HEK293 (cell line): ENCODE measurements at regions not wholly inside any gene's neighbourhood (a gene's known extent, or its start where the extent isn't known, plus 50 kb on each side); places are given as distances from the start of the nearest gene placed in this dataset.

ENCODE experiments used
- CTCF ChIA-PET: fragments of 350-600 bp; formaldehyde crosslinking; extraction: SDS; loops from one replicate; lab custom pipeline; 2021; ENCODE audit warnings: antibody characterized with exemption; lab: Yijun Ruan, JAX
- POLR2A ChIA-PET: fragments of 300-600 bp; formaldehyde crosslinking; extraction: SDS; loops from one replicate; lab custom pipeline; 2020; ENCODE audit warnings: antibody characterized with exemption, inconsistent platforms; lab: Yijun Ruan, JAX
- H3K27ac ChIP-seq: fragments of 200-500 bp; sonication (Bioruptor generic); 2 replicates; pipeline ENCODE4 v1.5.1; 2014; ENCODE audit warnings: low read depth, low read length, control low read depth, inconsistent platforms; ENCODE audit errors: extremely low read depth
- H3K36me3 ChIP-seq, 2 experiments: fragments of 200-500 bp in 1 of 2; sonication (Bioruptor generic) in 1 of 2; 1 replicate in 1 of 2; 2 replicates in 1 of 2; pipeline ENCODE4 v1.5.1; 2014 to 2017; ENCODE audit warnings: inconsistent platforms in 2 of 2, low read length in 2 of 2; ENCODE audit not compliant: control insufficient read depth in 2 of 2, insufficient read depth in 1 of 2
- H3K4me1 ChIP-seq: fragments of 200-500 bp; sonication (Bioruptor generic); 2 replicates; pipeline ENCODE4 v1.5.1; 2014; ENCODE audit warnings: mild to moderate bottlenecking, low read length, inconsistent platforms; ENCODE audit not compliant: control insufficient read depth, insufficient read depth
- H3K4me3 ChIP-seq: 2 replicates; pipeline ENCODE4 v1.5.1; 2011; ENCODE audit warnings: low read depth, mild to moderate bottlenecking, control low read depth, low read length, moderate library complexity
- H3K9me3 ChIP-seq: fragments of 200-500 bp; sonication (Bioruptor generic); 2 replicates; pipeline ENCODE4 v1.5.1; 2014; ENCODE audit warnings: low read depth, low read length, inconsistent platforms; ENCODE audit not compliant: control insufficient read depth, insufficient read depth
- IKZF3 ChIP-seq: fragments of 450-650 bp; IDR thresholded peaks from 2 replicates; pipeline ENCODE4 v1.5.0; 2018; ENCODE audit warnings: missing biosample characterization, mild to moderate bottlenecking, missing genetic modification characterization, moderate library complexity
- MYNN ChIP-seq: fragments of 450-650 bp; formaldehyde crosslinking; IDR thresholded peaks from 2 replicates; pipeline ENCODE4 v1.5.1; 2016; ENCODE audit warnings: missing biosample characterization, missing genetic modification characterization, borderline replicate concordance
- TCF7L2 ChIP-seq: IDR thresholded peaks from 2 replicates; pipeline ENCODE4 v1.6.1; 2011; ENCODE audit warnings: low read depth, mild to moderate bottlenecking, inconsistent platforms, low read length, moderate library complexity, borderline replicate concordance
- ZBTB21 ChIP-seq: fragments of 450-650 bp; formaldehyde crosslinking; IDR thresholded peaks from 2 replicates; pipeline ENCODE4 v1.5.1; 2017; ENCODE audit warnings: missing biosample characterization, missing genetic modification characterization
- ZFHX2 ChIP-seq: fragments of 450-650 bp; formaldehyde crosslinking; conservative IDR thresholded peaks from 2 replicates; pipeline ENCODE4 v1.5.1; 2016; ENCODE audit warnings: missing biosample characterization, missing genetic modification characterization
- ZFP41 ChIP-seq: fragments of 450-650 bp; formaldehyde crosslinking; IDR thresholded peaks from 2 replicates; pipeline ENCODE4 v1.5.1; 2016; ENCODE audit warnings: missing biosample characterization, missing genetic modification characterization, borderline replicate concordance
- ZNF132 ChIP-seq: fragments of 450-650 bp; formaldehyde crosslinking; IDR thresholded peaks from 2 replicates; pipeline ENCODE4 v1.5.1; 2017; ENCODE audit warnings: missing biosample characterization, missing genetic modification characterization, borderline replicate concordance
- ZNF138 ChIP-seq: fragments of 450-650 bp; formaldehyde crosslinking; IDR thresholded peaks from 2 replicates; pipeline ENCODE4 v1.5.1; 2016; ENCODE audit warnings: missing biosample characterization, missing genetic modification characterization, borderline replicate concordance
- ZNF184 ChIP-seq: fragments of 450-650 bp; IDR thresholded peaks from 2 replicates; pipeline ENCODE4 v1.5.1; 2018; ENCODE audit warnings: missing biosample characterization, mild to moderate bottlenecking, missing genetic modification characterization
- ZNF19 ChIP-seq: fragments of 450-650 bp; formaldehyde crosslinking; IDR thresholded peaks from 2 replicates; pipeline ENCODE4; 2016; ENCODE audit warnings: missing biosample characterization, missing genetic modification characterization, low read depth
- ZNF23 ChIP-seq: fragments of 450-650 bp; formaldehyde crosslinking; IDR thresholded peaks from 2 replicates; pipeline ENCODE4 v1.5.1; 2016; ENCODE audit warnings: missing biosample characterization, missing genetic modification characterization, borderline replicate concordance
- ZNF248 ChIP-seq: fragments of 450-650 bp; formaldehyde crosslinking; IDR thresholded peaks from 2 replicates; pipeline ENCODE4 v1.5.1; 2017; ENCODE audit warnings: missing biosample characterization, missing genetic modification characterization
- ZNF501 ChIP-seq: fragments of 450-650 bp; formaldehyde crosslinking; IDR thresholded peaks from 2 replicates; pipeline ENCODE4 v1.5.1; 2016; ENCODE audit warnings: missing biosample characterization, missing genetic modification characterization
- ZNF548 ChIP-seq: fragments of 450-650 bp; formaldehyde crosslinking; IDR thresholded peaks from 2 replicates; pipeline ENCODE4 v1.5.1; 2016; ENCODE audit warnings: missing biosample characterization, missing genetic modification characterization
- ZNF560 ChIP-seq: fragments of 450-650 bp; formaldehyde crosslinking; IDR thresholded peaks from 2 replicates; pipeline ENCODE4 v1.5.1; 2017; ENCODE audit warnings: missing biosample characterization, missing genetic modification characterization, borderline replicate concordance
- ZNF785 ChIP-seq: fragments of 450-650 bp; formaldehyde crosslinking; IDR thresholded peaks from 2 replicates; pipeline ENCODE4 v1.5.1; 2016; ENCODE audit warnings: missing biosample characterization, missing genetic modification characterization
- ZNF791 ChIP-seq: fragments of 450-650 bp; formaldehyde crosslinking; IDR thresholded peaks from 2 replicates; pipeline ENCODE4 v1.5.1; 2016; ENCODE audit warnings: missing biosample characterization, missing genetic modification characterization
- TF ChIP-seq, protein P1 (sequence below): fragments of 450-650 bp; formaldehyde crosslinking; IDR thresholded peaks from 2 replicates; pipeline ENCODE4 v1.5.0; 2017; ENCODE audit warnings: missing biosample characterization, missing genetic modification characterization, borderline replicate concordance
- TF ChIP-seq, protein P2 (sequence below): sonication (generic); formaldehyde crosslinking; IDR thresholded peaks from 2 replicates; pipeline ENCODE4 v1.8.1; 2022; ENCODE audit warnings: mild to moderate bottlenecking, moderate library complexity, missing genetic modification reagents
- TF ChIP-seq, protein P3 (sequence below): fragments of 450-650 bp; formaldehyde crosslinking; IDR thresholded peaks from 2 replicates; pipeline ENCODE4 v1.5.1; 2017; ENCODE audit warnings: missing biosample characterization, mild to moderate bottlenecking, missing genetic modification characterization, moderate library complexity
- TF ChIP-seq, protein P4 (sequence below): fragments of 450-650 bp; formaldehyde crosslinking; IDR thresholded peaks from 2 replicates; pipeline ENCODE4 v1.5.1; 2016; ENCODE audit warnings: missing biosample characterization, missing genetic modification characterization

DNA sequence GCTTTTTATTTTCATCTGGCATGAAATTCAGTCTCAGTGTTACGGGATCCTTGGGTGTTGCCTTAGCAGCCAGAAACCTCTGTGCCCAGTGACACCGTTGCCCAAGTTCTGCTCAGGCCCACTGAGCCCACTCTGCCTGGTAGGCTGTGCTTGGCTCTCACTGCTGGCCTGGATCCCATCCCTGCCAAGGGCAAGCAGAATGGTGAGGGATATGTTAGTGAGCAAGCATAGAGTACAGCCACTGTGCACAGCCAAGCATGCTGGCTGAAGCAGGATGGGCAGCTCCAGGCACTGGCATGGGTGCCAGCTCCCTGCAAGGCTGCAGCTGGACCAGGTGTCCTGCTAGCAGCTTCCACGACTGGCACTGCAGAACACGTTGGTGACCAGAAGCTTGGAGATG lies 194.7 kb upstream of the TFPI start:
- no peaks in the 10 kb centered on the region for H3K9me3 ChIP-seq
- CTCF ChIA-PET: no interaction called here
- no peak overlapping the region for H3K27ac ChIP-seq
- no peak overlapping the region for H3K4me3 ChIP-seq
- H3K4me1 ChIP-seq: no peaks in the 10 kb centered on the region
- POLR2A ChIA-PET: no interaction called here
- H3K36me3 ChIP-seq: no peaks in the 10 kb centered on the region
- TF ChIP-seq IKZF3 (tag by site-specific recombination) (no peak), ZFHX2 (tag by site-specific recombination) (no peak), ZNF132 (tag by site-specific recombination) (no peak), ZNF501 (tag by site-specific recombination) (no peak), ZNF791 (tag by site-specific recombination) (no peak), MYNN (tag by site-specific recombination) (no peak), ZFP41 (tag by site-specific recombination) (no peak)
- TF ChIP-seq, protein P1, sequence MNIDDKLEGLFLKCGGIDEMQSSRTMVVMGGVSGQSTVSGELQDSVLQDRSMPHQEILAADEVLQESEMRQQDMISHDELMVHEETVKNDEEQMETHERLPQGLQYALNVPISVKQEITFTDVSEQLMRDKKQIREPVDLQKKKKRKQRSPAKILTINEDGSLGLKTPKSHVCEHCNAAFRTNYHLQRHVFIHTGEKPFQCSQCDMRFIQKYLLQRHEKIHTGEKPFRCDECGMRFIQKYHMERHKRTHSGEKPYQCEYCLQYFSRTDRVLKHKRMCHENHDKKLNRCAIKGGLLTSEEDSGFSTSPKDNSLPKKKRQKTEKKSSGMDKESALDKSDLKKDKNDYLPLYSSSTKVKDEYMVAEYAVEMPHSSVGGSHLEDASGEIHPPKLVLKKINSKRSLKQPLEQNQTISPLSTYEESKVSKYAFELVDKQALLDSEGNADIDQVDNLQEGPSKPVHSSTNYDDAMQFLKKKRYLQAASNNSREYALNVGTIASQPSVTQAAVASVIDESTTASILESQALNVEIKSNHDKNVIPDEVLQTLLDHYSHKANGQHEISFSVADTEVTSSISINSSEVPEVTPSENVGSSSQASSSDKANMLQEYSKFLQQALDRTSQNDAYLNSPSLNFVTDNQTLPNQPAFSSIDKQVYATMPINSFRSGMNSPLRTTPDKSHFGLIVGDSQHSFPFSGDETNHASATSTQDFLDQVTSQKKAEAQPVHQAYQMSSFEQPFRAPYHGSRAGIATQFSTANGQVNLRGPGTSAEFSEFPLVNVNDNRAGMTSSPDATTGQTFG: no peak
- TF ChIP-seq, protein P2, sequence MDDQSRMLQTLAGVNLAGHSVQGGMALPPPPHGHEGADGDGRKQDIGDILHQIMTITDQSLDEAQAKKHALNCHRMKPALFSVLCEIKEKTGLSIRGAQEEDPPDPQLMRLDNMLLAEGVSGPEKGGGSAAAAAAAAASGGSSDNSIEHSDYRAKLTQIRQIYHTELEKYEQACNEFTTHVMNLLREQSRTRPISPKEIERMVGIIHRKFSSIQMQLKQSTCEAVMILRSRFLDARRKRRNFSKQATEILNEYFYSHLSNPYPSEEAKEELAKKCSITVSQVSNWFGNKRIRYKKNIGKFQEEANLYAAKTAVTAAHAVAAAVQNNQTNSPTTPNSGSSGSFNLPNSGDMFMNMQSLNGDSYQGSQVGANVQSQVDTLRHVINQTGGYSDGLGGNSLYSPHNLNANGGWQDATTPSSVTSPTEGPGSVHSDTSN (CRISPR knock-in tag): no peak
- TF ChIP-seq, all 188 proteins: peak for 0

DNA sequence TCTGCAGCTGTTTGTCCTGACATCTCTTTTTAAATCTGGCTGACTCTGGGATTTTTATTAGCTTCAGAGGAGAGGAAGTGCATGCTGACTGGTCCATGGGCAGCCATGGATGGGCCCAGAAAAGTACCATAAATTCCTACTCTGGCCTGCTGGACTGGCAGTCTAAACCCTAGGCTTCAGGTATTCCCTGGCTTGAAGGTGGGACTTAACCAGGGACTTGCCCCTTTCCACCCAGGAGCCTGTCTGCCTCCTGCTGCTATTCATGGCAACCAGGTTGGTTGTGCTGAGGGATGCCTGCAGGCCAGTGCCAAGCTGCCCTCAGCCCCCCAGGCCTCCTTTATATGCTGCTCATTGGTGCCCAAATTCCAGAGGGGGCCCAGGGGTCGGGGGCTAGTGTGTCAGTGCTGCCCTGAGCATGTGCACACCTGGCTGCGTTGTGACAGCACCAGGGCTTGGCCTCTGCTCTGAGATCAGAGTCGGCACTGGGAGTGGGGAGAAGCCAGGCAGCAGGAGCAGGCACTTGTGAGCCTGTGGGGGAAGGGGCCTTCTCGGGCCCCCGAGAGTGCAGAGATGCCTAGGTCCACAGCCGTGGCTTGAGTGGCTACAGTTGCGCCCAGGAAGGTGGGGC lies 195.7 kb upstream of the TFPI start:
- no peaks in the 10 kb centered on the region for H3K9me3 ChIP-seq
- ChIA-PET POLR2A (no interaction called here), CTCF (interaction anchor here (0.6 kb wide), 2 partner anchors 79 to 262 kb away, joined by 3 to 4 read pairs; no protein-coding TSS in a partner anchor)
- no peaks in the 10 kb centered on the region for H3K4me1 ChIP-seq
- no peak overlapping the region for H3K27ac ChIP-seq
- no peak for TF ChIP-seq TCF7L2
- TF ChIP-seq ZNF560: no peak
- no peak for TF ChIP-seq ZNF548 (tag by site-specific recombination)
- TF ChIP-seq, protein P1: no peak
- no peak for TF ChIP-seq ZNF19 (tag by site-specific recombination)
- no peaks in the 10 kb centered on the region for H3K36me3 ChIP-seq
- H3K4me3 ChIP-seq: no peak overlapping the region

DNA sequence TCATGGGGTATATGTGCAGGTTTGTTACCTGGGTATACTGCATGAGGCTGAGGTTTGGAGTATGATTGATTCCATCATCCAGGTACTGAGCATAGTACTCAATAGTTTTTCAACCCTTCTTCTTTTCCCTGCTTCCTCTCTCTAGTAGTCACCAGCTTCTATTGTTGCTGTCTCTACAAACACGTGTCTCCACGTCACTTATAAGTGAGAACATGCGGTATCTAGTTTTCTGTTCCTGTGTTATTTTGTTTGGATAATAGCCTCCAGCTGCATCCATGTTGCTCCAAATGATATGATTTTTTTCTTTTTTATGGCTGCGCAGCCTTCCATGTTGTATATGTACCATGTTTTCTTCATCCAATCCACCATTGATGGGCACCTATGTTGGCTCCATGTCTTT lies 214.8 kb upstream of the TFPI start:
- no peaks in the 10 kb centered on the region for H3K36me3 ChIP-seq
- ChIA-PET CTCF (no interaction called here), POLR2A (no interaction called here)
- no peak overlapping the region for H3K27ac ChIP-seq
- H3K4me1 ChIP-seq: no peaks in the 10 kb centered on the region
- H3K9me3 ChIP-seq: no peaks in the 10 kb centered on the region
- no peak overlapping the region for H3K4me3 ChIP-seq
- TF ChIP-seq ZBTB21 (tag by site-specific recombination): no peak
- no peak for TF ChIP-seq ZNF138 (tag by site-specific recombination)
- no peak for TF ChIP-seq ZNF23 (tag by site-specific recombination)
- TF ChIP-seq, protein P3, sequence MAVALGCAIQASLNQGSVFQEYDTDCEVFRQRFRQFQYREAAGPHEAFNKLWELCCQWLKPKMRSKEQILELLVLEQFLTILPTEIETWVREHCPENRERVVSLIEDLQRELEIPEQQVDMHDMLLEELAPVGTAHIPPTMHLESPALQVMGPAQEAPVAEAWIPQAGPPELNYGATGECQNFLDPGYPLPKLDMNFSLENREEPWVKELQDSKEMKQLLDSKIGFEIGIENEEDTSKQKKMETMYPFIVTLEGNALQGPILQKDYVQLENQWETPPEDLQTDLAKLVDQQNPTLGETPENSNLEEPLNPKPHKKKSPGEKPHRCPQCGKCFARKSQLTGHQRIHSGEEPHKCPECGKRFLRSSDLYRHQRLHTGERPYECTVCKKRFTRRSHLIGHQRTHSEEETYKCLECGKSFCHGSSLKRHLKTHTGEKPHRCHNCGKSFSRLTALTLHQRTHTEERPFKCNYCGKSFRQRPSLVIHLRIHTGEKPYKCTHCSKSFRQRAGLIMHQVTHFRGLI (tag by site-specific recombination): no peak
- TF ChIP-seq, protein P4, sequence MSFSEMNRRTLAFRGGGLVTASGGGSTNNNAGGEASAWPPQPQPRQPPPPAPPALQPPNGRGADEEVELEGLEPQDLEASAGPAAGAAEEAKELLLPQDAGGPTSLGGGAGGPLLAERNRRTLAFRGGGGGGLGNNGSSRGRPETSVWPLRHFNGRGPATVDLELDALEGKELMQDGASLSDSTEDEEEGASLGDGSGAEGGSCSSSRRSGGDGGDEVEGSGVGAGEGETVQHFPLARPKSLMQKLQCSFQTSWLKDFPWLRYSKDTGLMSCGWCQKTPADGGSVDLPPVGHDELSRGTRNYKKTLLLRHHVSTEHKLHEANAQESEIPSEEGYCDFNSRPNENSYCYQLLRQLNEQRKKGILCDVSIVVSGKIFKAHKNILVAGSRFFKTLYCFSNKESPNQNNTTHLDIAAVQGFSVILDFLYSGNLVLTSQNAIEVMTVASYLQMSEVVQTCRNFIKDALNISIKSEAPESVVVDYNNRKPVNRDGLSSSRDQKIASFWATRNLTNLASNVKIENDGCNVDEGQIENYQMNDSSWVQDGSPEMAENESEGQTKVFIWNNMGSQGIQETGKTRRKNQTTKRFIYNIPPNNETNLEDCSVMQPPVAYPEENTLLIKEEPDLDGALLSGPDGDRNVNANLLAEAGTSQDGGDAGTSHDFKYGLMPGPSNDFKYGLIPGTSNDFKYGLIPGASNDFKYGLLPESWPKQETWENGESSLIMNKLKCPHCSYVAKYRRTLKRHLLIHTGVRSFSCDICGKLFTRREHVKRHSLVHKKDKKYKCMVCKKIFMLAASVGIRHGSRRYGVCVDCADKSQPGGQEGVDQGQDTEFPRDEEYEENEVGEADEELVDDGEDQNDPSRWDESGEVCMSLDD: no peak
- no peak for TF ChIP-seq ZNF248 (tag by site-specific recombination)
- no peak for TF ChIP-seq ZNF184
- no peak for TF ChIP-seq ZNF785 (tag by site-specific recombination)
